ENCODE measurements at regions not wholly inside any gene's neighbourhood (a gene's known extent, or its start where the extent isn't known, plus 50 kb on each side); places are given as distances from the start of the nearest gene placed in this dataset.

DNA sequence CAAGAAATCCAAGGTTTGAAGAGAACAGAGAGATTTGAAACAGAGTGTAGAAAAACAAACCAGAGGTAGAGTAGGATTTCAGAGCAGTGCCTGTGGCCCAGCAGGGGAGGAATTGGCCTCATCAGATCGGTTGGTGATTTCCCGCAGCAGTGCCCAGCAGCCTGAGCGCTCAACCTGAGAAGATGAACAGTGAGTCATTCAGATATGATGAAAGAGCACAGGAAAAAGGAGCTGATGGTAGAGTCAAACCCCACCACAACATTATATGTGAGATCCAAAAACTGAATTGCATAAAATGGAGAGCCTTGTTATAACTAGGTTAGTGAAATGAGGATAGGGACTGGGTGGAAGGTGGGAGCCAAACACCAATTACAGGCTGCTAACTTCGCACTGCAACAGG lies 248.9 kb downstream of the PIK3R1 start:
- TF ChIP-seq EZH2 (IDR thresholded peaks at IDR 0.05; ENCODE audit: low read depth, unreplicated experiment) = no peak
- TF ChIP-seq, protein P1, sequence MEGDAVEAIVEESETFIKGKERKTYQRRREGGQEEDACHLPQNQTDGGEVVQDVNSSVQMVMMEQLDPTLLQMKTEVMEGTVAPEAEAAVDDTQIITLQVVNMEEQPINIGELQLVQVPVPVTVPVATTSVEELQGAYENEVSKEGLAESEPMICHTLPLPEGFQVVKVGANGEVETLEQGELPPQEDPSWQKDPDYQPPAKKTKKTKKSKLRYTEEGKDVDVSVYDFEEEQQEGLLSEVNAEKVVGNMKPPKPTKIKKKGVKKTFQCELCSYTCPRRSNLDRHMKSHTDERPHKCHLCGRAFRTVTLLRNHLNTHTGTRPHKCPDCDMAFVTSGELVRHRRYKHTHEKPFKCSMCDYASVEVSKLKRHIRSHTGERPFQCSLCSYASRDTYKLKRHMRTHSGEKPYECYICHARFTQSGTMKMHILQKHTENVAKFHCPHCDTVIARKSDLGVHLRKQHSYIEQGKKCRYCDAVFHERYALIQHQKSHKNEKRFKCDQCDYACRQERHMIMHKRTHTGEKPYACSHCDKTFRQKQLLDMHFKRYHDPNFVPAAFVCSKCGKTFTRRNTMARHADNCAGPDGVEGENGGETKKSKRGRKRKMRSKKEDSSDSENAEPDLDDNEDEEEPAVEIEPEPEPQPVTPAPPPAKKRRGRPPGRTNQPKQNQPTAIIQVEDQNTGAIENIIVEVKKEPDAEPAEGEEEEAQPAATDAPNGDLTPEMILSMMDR (conservative IDR thresholded peaks at IDR 0.05; ENCODE audit: low read depth in 2 of 2) = no peak
- no peak for TF ChIP-seq ZNF331 (CRISPR knock-in tag; IDR thresholded peaks at IDR 0.05; ENCODE audit: low read depth)
- TF ChIP-seq, protein P2, sequence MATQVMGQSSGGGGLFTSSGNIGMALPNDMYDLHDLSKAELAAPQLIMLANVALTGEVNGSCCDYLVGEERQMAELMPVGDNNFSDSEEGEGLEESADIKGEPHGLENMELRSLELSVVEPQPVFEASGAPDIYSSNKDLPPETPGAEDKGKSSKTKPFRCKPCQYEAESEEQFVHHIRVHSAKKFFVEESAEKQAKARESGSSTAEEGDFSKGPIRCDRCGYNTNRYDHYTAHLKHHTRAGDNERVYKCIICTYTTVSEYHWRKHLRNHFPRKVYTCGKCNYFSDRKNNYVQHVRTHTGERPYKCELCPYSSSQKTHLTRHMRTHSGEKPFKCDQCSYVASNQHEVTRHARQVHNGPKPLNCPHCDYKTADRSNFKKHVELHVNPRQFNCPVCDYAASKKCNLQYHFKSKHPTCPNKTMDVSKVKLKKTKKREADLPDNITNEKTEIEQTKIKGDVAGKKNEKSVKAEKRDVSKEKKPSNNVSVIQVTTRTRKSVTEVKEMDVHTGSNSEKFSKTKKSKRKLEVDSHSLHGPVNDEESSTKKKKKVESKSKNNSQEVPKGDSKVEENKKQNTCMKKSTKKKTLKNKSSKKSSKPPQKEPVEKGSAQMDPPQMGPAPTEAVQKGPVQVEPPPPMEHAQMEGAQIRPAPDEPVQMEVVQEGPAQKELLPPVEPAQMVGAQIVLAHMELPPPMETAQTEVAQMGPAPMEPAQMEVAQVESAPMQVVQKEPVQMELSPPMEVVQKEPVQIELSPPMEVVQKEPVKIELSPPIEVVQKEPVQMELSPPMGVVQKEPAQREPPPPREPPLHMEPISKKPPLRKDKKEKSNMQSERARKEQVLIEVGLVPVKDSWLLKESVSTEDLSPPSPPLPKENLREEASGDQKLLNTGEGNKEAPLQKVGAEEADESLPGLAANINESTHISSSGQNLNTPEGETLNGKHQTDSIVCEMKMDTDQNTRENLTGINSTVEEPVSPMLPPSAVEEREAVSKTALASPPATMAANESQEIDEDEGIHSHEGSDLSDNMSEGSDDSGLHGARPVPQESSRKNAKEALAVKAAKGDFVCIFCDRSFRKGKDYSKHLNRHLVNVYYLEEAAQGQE (IDR thresholded peaks at IDR 0.05; ENCODE audit: unreplicated experiment) = no peak
- no peak for TF ChIP-seq ZNF114 (CRISPR knock-in tag; IDR thresholded peaks at IDR 0.05)
- TF ChIP-seq, protein P3, sequence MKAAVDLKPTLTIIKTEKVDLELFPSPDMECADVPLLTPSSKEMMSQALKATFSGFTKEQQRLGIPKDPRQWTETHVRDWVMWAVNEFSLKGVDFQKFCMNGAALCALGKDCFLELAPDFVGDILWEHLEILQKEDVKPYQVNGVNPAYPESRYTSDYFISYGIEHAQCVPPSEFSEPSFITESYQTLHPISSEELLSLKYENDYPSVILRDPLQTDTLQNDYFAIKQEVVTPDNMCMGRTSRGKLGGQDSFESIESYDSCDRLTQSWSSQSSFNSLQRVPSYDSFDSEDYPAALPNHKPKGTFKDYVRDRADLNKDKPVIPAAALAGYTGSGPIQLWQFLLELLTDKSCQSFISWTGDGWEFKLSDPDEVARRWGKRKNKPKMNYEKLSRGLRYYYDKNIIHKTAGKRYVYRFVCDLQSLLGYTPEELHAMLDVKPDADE (IDR thresholded peaks at IDR 0.05) = no peak
- no peak for TF ChIP-seq POLR2AphosphoS5 (IDR thresholded peaks at IDR 0.05; ENCODE audit: low read depth)
- no peak for TF ChIP-seq EZH2phosphoT487 (IDR thresholded peaks at IDR 0.05; ENCODE audit: unreplicated experiment)
- no peak for TF ChIP-seq CREB1 (CRISPR knock-in tag; IDR thresholded peaks at IDR 0.05; ENCODE audit: low read depth)

Data from GM23338 (cell line).